C1 segment of cervical spinal cord (tissue), 14 donors: ENCODE measurements at regions not wholly inside any gene's neighbourhood (a gene's known extent, or its start where the extent isn't known, plus 50 kb on each side); places are given as distances from the start of the nearest gene placed in this dataset.
"Not testable (repeated sequence)": the region's sequence is repeated elsewhere in the genome, so short reads cannot be mapped to it uniquely, and the experiment has no call there.

Experiments used
- DNase-seq, 14 donors: peaks; one replicate each; lab custom pipeline; 2025; lab: John Stamatoyannopoulos, UW

DNA sequence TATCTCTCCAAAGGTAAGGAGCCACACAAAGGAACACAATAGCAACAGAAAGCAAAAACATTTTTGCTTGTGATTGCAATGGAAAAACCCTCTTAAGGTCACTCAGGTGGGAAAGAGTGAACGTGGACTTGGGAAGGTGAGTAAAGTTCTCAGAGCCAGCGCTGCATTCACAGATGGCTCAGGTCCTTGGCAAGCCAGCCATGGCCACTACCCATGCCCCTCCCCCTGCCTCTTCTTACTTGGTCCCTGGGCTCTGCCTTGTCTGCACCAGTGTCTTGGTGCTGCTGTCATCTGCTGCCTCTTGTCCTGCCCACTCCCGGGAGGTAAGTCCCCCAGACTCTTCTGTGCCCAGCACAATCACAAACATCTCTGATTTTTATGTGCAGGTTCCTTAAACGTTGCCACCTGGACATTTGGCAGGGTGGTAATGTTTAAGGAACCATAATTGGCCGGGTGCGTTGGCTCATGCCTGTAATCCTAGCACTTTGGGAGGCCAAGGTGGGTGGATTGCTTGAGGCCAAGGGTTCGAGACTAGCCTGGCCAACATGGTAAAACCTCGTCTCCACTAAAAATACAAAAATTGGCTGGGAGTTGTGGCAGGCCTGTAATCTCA lies 74.6 kb downstream of the FEM1C start:
- peak in 1 of 14 donors; percentile 68 for DNase-seq

DNA sequence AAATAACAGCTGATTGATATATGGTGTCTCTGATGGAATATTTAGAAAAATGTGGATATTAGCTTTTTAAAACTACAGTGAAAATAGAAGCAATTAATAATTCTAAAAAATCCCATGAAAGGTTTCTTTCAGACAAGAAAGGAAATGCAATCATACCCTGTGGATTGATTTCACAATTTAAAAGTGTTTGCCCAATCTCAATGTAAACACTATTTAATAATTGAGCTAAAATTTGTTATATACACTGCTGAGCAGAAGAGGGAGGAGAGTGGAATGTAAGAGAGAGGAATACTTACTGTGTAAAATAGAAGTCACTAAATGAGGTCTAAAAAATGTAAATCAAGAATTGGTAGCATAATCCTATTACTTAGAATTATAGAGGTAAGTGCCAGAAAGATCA lies 76.9 kb downstream of the FEM1C start:
- no peak for DNase-seq

DNA sequence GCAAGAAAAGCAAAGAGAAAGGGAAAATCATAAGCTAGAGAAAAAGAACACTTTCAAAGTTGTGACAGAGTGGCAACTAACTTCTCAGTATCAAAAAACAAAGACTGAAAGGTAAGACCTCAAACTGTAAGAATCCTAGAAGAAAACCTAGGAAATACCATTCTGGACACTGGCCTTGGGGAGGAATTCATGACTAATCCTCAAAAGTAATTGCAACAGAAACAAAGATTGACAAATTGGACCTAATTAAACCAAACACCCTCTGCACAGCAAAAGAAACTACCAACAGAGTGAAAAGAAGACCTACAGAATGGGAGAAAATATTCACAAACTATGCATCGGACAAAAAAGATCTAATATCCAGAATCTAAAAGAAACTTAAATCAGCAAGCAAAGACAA lies 79.1 kb downstream of the FEM1C start:
- DNase-seq, result no peak

DNA sequence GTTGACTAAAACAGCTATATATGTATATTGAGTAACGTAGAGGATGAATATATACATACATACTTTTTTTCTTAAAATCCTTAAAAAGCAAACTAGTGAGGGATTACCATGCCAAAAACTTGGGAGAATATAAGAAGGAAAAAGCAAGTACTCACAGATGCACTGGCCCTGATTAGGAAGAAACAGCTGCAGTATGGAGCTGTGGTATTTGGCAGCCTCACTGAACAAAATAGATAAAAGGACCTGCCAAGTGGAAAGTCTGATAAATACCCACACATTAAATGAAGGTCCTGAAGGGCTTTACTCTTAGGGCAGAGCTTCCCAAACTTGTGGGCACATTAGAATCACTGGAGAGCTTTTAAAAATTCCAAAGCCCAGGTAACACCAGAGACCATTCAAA lies 80.6 kb downstream of the FEM1C start:
- DNase-seq, result no peak

DNA sequence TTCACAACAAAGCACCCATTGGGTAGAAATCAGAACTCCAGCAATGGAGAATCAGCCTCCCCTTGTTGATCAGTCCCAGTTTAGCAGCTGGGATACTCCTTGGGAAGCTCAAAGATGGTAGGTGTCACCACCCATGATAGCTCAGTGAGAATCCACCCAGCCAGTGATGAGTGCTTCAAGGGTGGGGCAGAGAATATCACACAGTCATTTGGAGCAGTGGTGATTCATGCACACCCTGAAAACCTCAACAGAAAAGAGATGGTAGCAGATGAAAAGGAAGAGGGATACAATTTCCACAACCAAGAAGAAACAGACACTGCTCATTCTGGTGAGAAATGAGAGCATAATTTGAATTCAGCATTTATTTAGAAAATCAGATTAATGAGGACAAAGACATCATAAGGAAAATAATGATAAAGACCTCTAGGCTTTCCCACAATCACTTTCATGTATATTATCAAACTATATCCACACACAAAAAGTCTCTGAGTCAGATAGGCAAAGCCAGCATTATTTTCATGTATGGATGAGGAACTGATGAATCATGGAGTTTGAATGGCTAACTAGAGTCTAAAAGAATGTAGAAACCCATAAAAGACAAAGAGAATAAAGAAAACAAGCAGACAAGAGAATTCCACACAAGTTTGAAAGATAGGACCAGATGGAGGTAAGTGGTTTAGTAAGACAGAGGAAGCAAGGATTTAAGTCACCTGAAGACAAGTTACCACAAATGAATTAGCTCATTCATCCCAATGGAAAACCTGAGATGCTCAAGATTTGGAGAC lies 82.9 kb downstream of the FEM1C start:
- no peak for DNase-seq

DNA sequence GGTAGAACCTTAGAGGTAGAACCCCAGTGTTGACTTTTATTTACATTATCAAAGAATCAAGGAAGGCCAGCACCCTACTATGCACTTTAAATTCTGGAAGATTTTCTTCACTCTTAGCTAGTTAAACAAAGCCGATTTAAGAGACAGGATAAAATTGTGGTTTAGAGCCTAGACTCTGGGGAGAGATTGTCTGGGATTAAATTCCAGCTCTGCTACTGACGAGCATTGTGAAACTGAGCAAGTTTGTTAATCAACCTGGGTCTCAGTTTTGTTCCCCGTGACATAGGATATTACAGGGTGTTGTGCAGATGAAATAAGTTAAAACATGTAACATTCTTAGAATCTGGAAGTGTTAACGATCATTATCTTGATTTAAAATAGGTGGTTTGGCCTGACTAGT lies 83.5 kb downstream of the FEM1C start:
- no peak for DNase-seq

DNA sequence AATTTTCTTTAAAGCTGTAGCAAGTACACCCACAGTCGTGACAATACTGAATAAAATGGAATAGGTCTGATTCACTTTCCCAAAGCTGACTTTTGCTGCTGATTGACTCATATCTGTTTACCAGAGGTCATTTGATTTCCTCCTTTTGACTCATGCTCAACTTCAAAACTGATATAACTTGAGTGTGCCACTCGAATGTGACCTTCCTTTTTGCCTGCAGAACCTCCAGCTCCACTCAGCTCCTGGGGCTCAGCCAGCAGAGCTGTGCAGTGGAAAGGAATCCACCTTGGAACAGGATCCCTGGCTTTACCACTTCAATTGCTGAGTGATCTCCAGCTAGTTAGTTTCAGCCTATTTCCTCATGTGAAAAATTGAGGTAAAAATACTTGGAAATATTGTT lies 84.1 kb downstream of the FEM1C start:
- DNase-seq, result peak in 1 of 14 donors; percentile 6

DNA sequence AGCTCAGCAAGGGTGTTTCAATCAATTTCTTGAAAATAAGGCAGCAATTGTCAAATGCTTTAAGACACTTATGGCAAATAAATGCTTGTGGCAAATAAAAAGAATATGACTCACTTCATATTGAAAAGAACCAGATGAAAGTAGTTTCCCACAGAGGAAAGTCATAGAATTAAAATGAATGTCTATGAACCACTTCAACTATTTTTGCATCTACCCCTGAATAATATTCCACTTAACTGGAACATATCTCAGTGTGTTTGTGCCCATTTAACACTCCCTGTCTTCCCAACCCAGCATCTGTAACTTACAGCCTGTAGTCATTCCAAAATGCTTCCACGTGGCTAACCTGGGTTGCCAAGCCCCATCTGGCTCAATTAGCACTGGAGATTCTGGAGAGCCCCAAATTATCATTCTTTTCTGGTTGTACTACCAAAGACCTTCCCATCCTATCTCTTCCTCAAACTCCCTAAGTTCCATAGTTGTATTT lies 84.7 kb downstream of the FEM1C start:
- DNase-seq, result no peak

DNA sequence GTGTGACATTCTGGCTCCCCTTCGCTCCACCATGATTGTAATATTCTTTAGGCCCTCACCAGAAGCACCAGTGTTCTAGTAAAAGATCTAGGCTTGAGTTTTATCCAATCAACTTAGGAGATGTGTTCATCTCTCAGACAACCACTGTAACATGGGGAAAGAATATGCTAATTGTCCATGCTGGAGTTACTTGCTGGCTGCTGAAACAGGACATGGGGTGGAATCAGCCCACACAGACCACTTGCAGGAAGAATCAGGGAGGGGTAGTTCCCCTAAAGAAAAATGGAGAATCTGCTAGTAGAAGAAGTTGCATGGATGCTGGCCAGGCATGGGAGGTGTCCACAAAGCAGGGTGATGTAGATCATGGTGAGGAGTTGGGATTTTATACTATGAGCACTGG lies 86.2 kb downstream of the FEM1C start:
- DNase-seq, result no peak

DNA sequence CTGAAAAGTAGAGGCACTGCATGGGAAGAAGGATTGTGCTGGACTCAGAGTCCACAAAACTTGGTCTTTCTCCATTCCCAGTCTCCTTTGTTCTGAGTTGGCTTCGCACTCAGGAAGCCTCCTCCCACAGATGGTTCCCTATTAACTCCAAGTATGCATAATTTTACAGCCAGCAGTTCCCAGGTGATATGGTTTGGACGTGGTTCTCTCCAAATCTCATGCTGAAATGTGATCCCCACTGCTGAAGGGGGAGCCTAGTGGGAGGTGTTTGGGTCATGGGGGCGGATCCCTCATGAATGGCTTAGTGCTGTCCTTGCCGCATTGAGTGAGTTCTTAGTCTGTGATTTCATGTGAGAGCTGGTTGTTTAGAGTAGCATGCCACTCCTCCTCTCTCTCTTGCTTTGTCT lies 86.6 kb downstream of the FEM1C start:
- DNase-seq, result no peak

DNA sequence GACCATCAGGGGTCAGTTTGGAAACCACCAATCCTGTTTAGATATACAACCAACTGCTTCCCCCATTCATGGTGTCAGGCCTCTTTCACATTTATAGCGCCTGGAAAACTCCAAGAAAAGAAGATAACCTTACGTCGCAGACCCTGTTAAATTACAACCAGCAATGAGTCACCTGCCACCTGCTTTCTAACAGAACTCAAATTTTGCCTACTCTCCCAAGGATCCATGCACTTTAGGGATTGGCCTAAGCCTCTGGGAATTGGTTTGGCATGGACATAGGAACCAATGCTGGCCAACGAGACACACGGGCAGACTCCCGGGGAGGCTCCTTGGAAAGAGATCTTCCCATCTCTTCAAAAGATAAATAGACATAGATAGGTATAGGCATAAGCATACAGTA lies 87.0 kb downstream of the FEM1C start:
- DNase-seq, result no peak

DNA sequence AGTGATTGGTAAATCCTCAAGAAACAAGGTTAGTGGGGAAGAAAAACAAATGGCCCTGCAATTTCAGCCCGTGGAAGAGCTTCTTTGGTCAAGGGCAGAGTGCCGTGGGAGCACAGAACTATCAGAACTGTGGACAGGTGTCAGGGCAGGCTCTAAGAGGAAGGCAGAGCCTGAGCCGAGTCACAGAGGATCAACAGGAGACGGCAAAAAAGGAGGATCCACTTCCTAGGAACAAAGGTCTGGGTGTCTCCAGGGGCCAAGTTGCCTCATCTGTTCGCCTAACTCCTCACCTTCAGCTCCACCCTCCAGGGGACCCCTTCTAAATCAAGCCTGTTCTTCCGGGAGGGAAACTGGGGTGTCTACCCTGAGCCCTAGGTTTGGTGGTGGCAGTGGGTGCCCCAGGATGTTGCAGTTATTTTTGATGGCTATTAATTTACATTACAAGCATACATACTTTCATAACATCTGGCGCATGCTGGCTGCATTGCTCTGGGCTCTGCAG lies 88.0 kb downstream of the FEM1C start:
- DNase-seq, result no peak

DNA sequence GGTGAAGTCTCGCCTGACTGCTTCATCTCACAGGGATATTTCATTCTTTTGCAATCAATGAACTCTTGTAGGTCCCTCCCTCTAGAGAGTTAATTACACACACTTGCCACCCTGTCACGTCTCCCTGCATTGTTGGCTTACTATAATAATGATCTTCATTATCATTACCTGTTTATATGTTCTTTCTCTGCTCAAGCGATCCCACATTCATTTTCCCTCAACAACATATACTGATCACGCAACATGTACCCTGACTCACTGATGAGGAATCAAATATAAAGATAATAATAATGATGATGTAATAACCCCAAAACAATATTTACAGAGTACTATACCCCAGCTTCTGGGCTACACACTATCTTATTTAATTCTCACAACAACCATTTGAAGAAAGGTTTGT lies 88.5 kb downstream of the FEM1C start:
- DNase-seq, result no peak

DNA sequence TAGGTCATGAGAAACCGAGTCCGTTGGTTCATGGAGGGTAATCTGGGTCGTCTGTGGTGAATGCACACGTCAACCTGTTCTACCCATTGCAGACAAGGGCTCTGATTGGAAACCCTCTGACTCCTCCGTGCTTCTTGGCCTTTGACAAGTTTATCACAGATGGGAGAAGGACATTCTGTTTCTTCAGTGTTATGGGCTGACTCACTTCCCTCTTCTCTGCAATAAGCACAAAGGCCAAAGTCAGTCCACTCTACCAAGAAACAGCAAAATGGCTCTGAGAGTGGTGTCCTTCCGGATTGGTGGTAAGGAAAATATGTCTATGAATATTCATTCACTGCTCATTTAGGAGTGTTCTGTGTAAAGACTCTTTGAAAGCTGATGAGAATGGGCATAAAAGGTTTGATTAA lies 89.3 kb downstream of the FEM1C start:
- peak in 1 of 14 donors; percentile 32 for DNase-seq

DNA sequence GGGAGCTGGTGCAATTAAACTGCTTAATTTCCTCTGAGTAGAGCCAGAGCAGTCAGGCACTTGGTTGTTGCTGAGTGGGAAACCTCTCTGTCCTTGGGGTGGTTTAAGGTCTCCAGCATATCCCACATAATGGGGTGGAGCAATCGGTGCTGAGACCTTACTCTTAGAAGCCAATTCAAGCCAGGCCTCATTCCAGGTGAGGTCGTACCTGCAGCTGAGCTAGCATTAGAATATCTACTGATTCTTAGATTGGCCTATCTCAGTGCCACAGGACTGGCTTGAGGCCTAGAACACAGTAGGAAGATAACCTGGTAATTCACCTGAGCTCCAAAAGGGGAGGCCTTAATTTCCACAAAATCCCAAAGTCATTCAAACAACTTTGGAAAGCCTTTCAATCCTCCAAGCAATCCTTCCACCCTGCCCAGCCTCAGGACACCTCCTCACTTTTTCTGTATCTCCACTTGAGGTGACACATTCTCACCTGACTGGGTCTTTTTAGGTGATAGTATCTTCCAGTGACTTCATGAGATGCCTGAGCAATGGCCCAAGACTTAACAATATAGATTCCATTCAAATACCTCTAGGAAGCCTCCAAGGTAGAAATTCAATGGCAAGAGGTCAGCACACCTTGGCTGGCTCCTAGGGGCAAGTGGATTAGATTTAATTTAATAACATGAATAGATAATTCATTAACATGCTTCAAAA lies 91.0 kb downstream of the FEM1C start:
- no peak for DNase-seq

DNA sequence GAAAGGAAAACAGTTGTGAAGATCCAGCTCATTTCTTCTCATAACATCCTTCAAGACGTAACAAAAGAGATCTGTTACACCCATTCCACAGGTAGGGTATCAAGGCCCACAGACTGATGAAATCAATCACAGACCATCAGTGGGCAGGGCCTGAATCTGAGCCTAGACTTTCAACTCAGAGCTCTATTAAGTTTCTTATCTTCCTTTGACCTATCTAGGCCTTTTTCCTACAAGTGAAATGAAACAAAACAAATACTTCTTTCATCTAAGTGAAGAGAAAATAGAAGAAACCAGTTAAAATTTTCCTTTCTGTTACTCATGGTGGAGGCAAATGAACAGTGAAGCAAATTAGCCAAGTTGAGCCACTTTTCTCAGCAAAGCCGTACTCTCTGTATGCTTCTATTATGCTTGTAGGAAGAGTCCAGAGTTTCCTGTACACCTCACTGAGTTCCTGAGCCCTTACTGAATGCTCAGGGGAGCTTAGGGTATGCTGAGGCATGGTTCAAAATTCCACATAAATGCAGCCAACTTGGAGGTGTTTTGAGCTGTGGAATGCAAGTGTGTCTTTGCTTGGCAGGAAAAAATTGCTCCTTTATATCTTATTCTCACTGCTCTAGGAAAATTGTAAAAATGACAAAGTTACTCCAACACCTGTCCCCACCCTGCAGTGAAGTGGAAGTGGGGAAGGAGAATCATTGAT lies 91.9 kb downstream of the FEM1C start:
- DNase-seq, result no peak

DNA sequence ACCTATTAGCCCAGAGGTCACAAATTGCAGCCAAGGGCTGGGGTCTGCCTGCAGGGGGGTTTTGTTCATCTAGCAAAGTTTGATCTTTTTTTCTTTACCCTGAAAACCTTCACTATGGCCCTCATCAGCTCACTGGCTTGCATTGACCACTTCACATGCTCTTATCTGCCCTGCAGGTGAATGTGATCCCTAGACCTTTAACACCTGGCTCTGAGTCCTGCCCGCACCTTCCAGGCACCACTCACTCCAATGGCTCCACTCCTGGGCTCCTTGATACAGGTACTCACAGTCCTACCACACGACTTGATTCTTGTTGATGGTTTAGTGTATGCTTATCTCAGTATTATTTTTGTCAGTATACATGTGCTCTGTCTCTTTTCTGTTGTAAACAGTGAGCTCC lies 92.5 kb downstream of the FEM1C start:
- DNase-seq, result no peak

DNA sequence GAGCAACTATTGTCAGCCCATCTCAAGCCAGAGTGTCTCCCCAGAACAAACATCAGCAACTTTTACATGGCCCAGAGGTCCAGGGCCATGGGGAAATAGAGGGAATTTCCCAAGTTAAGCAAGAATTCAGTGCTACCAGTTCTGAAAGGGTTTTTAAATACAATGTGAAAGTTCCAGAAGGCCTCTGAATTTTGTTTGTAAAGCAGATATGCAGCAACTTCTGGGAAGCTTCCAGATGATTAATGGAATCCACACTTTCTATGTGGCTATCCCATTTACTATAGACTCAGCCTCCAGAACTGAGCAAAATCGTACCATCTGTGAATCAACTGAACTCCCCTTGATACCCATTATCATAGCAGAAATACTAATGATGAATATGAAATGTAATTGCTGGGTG lies 93.8 kb downstream of the FEM1C start:
- no peak for DNase-seq

DNA sequence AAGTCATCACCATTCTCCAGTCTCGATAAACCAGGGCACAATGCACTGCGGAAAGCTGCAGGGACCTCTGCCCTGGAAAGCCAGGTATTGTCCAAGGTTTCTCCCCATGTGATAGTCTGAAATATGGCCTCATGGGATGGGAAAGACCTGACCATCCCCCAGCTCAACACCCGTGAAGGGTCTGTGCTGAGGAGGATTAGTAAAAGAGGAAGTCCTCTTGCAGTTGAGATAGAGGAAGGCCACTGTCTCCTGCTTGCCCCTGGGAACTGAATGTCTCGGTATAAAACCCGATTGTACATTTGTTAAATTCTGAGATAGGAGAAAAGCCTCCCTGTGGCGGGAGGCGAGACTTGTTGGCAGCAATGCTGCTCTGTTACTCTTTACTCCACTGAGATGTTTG lies 95.9 kb downstream of the FEM1C start:
- DNase-seq, result not testable (repeated sequence)

DNA sequence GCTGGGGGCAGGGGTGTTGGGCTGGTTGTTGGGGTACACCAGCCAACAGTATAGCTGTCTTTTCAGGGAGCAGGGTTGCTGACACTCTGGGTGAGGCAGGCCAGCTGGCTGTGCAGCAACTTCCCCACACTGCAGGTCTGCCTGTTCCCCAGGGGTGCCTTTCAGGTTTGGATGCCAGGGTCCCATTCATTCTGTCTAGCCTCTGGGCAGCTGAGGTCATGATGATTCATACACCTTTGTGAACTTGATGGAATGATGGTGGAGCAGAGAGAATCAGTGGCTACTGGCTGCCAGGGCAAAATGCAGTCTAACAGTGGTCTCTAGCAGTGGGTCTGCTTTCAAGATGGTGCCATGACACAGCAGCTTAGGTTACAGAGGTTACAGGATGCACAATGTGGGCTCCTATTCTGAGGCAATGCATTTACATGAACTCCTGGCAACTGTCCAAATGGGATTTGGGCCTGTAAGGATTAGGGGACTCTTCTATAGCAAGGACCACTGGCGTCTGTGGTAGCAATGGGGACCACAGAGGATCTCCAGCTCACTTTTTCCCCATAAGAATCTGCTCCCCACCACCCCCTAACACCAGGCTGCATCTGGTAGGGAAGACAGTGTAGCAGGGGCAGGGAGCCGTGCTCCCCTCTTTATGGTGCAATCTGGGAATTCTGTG lies 103.7 kb downstream of the FEM1C start:
- no peak for DNase-seq

DNA sequence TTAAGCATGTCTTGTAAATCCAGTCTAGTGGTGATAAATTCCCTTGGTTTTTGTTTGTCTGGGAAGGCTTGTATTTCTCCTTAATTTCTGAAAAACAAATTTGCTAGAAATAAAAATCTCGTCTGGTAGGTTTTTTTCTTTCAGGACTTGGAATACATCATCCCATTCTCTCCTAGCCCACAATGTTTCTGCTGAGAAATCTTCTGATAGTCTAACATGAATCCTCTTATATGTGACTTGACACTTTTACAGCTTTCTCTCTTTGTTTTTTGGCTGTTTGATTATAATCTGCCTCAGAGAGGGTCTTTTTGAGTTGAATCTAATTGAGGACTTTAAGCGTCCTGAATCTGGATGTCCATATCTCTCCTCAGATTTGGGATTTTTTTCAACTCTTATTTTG lies 104.9 kb downstream of the FEM1C start:
- DNase-seq, result no peak
